OCI-LY3 (cell line): ENCODE measurements at regions not wholly inside any gene's neighbourhood (a gene's known extent, or its start where the extent isn't known, plus 50 kb on each side); places are given as distances from the start of the nearest gene placed in this dataset.

Source experiments
- H2AFZ ChIP-seq: fragments of 200-600, 300-600 bp; shearing (Covaris generic); 2 replicates; pipeline ENCODE4 v1.6.0; 2014; ENCODE audit warnings: antibody characterized with exemption, low read depth, low read length
- H3K27ac ChIP-seq: fragments of 200-600, 300-600 bp; sonication (generic); 2 replicates; pipeline ENCODE4 v1.5.1; 2014; ENCODE audit warnings: mild to moderate bottlenecking, low read length, moderate library complexity, mixed read lengths
- H3K27me3 ChIP-seq: fragments of 200-600, 300-600 bp; sonication (generic); 2 replicates; pipeline ENCODE4 v1.6.1; 2014; ENCODE audit warnings: low read depth, low read length, mixed read lengths
- H3K36me3 ChIP-seq: fragments of 200-600, 300-600 bp; sonication (generic); replicated peaks from 2 replicates; pipeline ENCODE3; 2014; ENCODE audit warnings: low read depth, low read length, mixed read lengths
- H3K4me1 ChIP-seq: fragments of 300-600, 200-600 bp; sonication (generic); 2 replicates; pipeline ENCODE4 v1.6.1; 2014; ENCODE audit warnings: low read length, mixed read lengths
- H3K4me2 ChIP-seq: fragments of 200-600, 300-600 bp; sonication (generic); 2 replicates; pipeline ENCODE4 v1.6.1; 2014; ENCODE audit warnings: low read length, mixed read lengths
- H3K4me3 ChIP-seq: fragments of 300-600, 200-600 bp; sonication (generic); 2 replicates; pipeline ENCODE4 v1.5.1; 2014; ENCODE audit warnings: antibody characterized with exemption, mild to moderate bottlenecking, low read length, moderate library complexity
- H3K79me2 ChIP-seq: fragments of 300-600, 200-600 bp; shearing (Covaris generic); 2 replicates; pipeline ENCODE4 v1.6.1; 2014; ENCODE audit warnings: mild to moderate bottlenecking, low read length, mixed read lengths
- H3K9ac ChIP-seq: fragments of 300-600, 200-600 bp; shearing (Covaris generic); 2 replicates; pipeline ENCODE4 v1.6.0; 2014; ENCODE audit warnings: mild to moderate bottlenecking, low read length, moderate library complexity
- H3K9me3 ChIP-seq: fragments of 200-600, 300-600 bp; shearing (Covaris generic); 2 replicates; pipeline ENCODE4 v1.6.1; 2014; ENCODE audit warnings: low read length, mixed read lengths; ENCODE audit not compliant: insufficient read depth
- H4K20me1 ChIP-seq: fragments of 200-600, 300-600 bp; sonication (generic); 2 replicates; pipeline ENCODE4 v1.6.1; 2016; ENCODE audit warnings: low read length, mixed read lengths; ENCODE audit not compliant: insufficient read depth
- EZH2phosphoT487 ChIP-seq: fragments of 200-600 bp; shearing (Covaris generic); IDR thresholded peaks from 2 replicates; pipeline ENCODE4 v1.6.1; 2018; ENCODE audit warnings: antibody characterized with exemption, mixed run types, low read depth
- TF ChIP-seq, protein P1 (sequence below): fragments of 200-600, 300-600 bp; sonication (generic); IDR thresholded peaks from 2 replicates; pipeline ENCODE4 v1.5.1; 2014; ENCODE audit warnings: antibody characterized with exemption, low read length, low read depth

DNA sequence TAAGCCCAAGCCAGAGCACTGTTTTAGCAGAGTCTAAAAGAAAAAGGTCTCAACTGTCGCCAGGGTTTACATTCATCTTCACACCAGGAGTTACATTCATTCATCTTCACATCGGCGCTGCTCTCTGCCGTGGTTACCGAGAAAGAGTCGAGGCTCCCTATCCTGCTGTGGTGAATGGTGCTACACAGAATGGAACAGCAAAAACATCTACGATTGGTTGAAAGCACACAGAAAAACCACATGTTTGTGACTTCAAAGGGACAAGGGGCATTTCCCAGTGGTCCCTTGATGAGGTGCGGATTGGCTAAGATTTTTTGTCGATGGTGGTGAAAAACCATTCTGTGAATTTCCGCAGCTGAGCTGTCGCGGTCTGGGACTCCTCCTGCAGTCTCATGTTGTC, 231.1 kb downstream of the SIPA1L2 start:
- H3K27ac ChIP-seq: no peak overlapping the region
- H3K4me2 ChIP-seq: no peak overlapping the region
- H4K20me1 ChIP-seq: no peaks in the 10 kb centered on the region
- no peaks in the 10 kb centered on the region for H3K4me1 ChIP-seq
- no peak overlapping the region for H2AFZ ChIP-seq
- TF ChIP-seq, protein P1, sequence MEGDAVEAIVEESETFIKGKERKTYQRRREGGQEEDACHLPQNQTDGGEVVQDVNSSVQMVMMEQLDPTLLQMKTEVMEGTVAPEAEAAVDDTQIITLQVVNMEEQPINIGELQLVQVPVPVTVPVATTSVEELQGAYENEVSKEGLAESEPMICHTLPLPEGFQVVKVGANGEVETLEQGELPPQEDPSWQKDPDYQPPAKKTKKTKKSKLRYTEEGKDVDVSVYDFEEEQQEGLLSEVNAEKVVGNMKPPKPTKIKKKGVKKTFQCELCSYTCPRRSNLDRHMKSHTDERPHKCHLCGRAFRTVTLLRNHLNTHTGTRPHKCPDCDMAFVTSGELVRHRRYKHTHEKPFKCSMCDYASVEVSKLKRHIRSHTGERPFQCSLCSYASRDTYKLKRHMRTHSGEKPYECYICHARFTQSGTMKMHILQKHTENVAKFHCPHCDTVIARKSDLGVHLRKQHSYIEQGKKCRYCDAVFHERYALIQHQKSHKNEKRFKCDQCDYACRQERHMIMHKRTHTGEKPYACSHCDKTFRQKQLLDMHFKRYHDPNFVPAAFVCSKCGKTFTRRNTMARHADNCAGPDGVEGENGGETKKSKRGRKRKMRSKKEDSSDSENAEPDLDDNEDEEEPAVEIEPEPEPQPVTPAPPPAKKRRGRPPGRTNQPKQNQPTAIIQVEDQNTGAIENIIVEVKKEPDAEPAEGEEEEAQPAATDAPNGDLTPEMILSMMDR: no peak
- no peak for TF ChIP-seq EZH2phosphoT487
- no peaks in the 10 kb centered on the region for H3K79me2 ChIP-seq
- no peak overlapping the region for H3K4me3 ChIP-seq
- H3K9me3 ChIP-seq: no peaks in the 10 kb centered on the region
- no peaks in the 10 kb centered on the region for H3K27me3 ChIP-seq
- H3K9ac ChIP-seq: no peak overlapping the region
- H3K36me3 ChIP-seq: no peaks in the 10 kb centered on the region

DNA sequence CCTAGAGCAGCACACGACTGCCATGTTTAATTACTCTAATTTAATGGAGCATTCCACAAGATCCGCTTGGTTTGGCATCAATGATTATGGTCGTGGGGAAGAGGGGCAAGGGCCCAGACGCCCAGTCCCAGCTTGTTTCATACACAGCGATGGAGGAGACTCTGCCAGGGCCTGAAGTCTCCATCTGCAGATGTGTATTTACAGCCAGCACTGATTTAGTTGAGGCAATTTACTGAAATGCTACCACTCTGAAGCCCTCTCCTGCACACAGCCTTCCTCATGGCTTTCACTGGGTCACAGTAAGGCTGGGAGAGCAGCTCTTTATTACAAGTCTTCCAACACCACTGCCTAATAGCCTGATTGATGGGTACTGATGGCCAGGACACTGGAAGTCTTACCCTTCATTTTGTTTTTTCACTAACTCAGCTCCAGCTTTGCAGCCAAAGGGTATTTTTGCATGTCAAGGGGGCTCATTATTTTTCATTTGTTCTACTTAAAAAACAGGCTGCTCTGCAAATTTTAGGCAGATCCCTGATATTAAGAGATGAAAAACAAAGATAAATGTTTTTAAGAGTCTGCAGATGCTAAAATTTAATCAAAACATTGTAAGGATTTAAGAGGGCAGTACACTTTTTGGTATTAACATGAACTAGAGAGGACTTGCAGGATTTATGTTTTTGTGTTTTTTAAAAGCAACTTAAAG, 236.3 kb downstream of the SIPA1L2 start:
- Histone ChIP-seq H3K79me2 (no peaks in the 10 kb centered on the region), H3K9me3 (no peaks in the 10 kb centered on the region), H3K36me3 (no peaks in the 10 kb centered on the region), H3K4me1 (no peaks in the 10 kb centered on the region), H3K4me3 (no peak overlapping the region), H4K20me1 (no peaks in the 10 kb centered on the region), H3K27ac (no peak overlapping the region), H2AFZ (no peak overlapping the region), H3K4me2 (no peak overlapping the region), H3K9ac (no peak overlapping the region), H3K27me3 (no peaks in the 10 kb centered on the region)
- TF ChIP-seq EZH2phosphoT487: no peak
- TF ChIP-seq, protein P1: no peak

DNA sequence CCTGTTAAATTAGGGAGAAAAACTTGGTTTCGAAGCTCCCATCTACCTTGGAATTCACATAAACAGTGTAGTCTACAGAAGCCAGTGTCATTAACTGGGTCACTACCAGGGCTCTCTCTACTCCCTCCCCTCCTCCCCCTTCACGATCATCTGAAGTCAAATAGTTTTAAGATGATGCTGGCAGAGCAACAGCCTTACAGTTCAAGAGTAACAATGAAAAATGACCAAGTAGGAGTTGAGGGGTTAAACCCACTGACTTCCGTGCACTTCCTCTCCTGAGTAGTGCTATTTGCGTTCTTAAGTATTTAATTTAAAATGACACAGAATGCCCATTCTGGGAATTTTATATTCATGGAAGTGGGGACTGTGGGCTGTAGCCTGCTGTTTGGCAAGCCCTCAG, 236.9 kb downstream of the SIPA1L2 start:
- Histone ChIP-seq H3K4me2 (no peak overlapping the region), H3K4me1 (no peaks in the 10 kb centered on the region), H3K36me3 (no peaks in the 10 kb centered on the region), H2AFZ (no peak overlapping the region), H3K79me2 (no peaks in the 10 kb centered on the region), H3K27me3 (no peaks in the 10 kb centered on the region), H3K9ac (no peak overlapping the region), H4K20me1 (no peaks in the 10 kb centered on the region), H3K4me3 (no peak overlapping the region), H3K27ac (no peak overlapping the region), H3K9me3 (no peaks in the 10 kb centered on the region)
- TF ChIP-seq, protein P1: no peak
- no peak for TF ChIP-seq EZH2phosphoT487

DNA sequence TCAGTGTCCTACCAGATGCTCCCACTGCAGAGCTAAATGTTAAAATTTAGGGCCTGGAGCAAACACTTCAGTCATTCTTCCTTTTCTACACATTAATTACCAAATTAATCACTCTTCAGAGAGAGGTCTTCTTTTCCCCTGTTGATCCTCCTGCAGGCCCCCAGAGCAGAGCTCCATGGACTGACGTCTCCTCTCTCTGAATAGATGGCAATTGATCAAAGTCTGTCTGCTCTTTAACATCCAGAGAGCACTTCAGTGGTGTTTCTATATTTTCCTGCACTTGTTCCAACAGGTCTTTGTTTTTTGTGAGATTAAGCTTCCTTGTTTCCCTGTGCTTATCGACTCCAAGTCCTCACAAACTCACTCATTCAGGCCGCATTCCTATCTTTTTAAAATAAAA, 239.3 kb downstream of the SIPA1L2 start:
- TF ChIP-seq, protein P1: no peak
- no peak for TF ChIP-seq EZH2phosphoT487
- Histone ChIP-seq H3K4me2 (no peak overlapping the region), H3K27ac (no peak overlapping the region), H3K9ac (no peak overlapping the region), H3K36me3 (no peaks in the 10 kb centered on the region), H3K4me1 (no peaks in the 10 kb centered on the region), H3K27me3 (no peaks in the 10 kb centered on the region), H3K4me3 (no peak overlapping the region), H4K20me1 (no peaks in the 10 kb centered on the region), H2AFZ (no peak overlapping the region), H3K9me3 (no peaks in the 10 kb centered on the region), H3K79me2 (no peaks in the 10 kb centered on the region)
